ENCODE measurements at regions not wholly inside any gene's neighbourhood (a gene's known extent, or its start where the extent isn't known, plus 50 kb on each side); places are given as distances from the start of the nearest gene placed in this dataset.
A peak's percentile ranks its signal among the peaks of the same experiment; 100 is the strongest.

DNA sequence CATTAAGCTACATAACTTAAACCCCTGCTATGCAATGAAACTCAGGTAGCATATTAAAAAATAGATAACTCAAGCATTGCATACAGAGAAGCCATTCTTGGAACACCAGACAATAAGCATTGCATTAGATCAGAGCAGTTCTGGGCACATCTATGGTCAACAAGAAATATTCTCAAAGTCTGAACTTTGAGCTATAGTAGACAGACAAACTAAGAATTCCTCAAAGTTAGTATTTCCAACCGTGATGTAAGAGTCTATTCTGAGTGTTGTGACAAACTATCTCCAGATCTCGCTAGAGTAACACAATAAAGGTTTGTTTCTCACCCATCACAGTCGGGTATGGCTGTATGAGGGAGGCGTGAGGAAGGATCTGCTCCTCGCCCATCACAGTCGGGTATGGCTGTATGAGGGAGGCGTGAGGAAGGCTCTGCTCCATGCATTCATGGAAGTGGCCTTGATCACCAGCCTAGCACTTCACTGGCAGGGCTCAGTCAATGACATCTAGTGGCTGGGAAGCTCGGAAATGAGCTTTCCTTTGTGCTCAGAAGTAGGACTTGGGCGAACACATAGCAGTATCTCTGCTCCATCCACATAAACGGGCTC, 61.6 kb upstream of the ANKRD1 start:
- Histone ChIP-seq H3K4me3 (ENCODE audit: low read depth in 1 of 2, low read length in 2 of 2) (no peak overlapping the region; a peak in 1 of 4 replicates), H4K20me1 (ENCODE audit: insufficient read depth, low read length) (no peaks in the 10 kb centered on the region), H3K27ac (ENCODE audit: low read length) (peak overlapping the region; percentile 99), H3K79me2 (ENCODE audit: insufficient read depth, low read length) (peaks cover 27% of the 10 kb centered on the region), H3K4me2 (ENCODE audit: insufficient read depth, low read length) (no peak overlapping the region; the same call in 1 of the 2 replicates), H2AFZ (ENCODE audit: low read depth, low read length) (no peak overlapping the region), H3K9me3 (ENCODE audit: insufficient read depth, low read length, severe bottlenecking) (no peaks in the 10 kb centered on the region), H3K4me1 (ENCODE audit: insufficient read depth, low read length) (peaks cover 95% of the 10 kb centered on the region), H3K27me3 (ENCODE audit: insufficient read depth, low read length, poor library complexity) (no peaks in the 10 kb centered on the region), H3K36me3 (ENCODE audit: insufficient read depth, low read length) (peaks cover 14% of the 10 kb centered on the region), H3K9ac (ENCODE audit: low read depth, low read length) (peak overlapping the region; percentile 76)
- DNase-seq (peak; percentile 22), ATAC-seq (ENCODE audit: insufficient read depth, low read depth) (no peak)
- no peak for TF ChIP-seq EZH2 (IDR thresholded peaks at IDR 0.05; ENCODE audit: borderline replicate concordance, low read depth, low read length, severe bottlenecking)
- TF ChIP-seq, protein P1, sequence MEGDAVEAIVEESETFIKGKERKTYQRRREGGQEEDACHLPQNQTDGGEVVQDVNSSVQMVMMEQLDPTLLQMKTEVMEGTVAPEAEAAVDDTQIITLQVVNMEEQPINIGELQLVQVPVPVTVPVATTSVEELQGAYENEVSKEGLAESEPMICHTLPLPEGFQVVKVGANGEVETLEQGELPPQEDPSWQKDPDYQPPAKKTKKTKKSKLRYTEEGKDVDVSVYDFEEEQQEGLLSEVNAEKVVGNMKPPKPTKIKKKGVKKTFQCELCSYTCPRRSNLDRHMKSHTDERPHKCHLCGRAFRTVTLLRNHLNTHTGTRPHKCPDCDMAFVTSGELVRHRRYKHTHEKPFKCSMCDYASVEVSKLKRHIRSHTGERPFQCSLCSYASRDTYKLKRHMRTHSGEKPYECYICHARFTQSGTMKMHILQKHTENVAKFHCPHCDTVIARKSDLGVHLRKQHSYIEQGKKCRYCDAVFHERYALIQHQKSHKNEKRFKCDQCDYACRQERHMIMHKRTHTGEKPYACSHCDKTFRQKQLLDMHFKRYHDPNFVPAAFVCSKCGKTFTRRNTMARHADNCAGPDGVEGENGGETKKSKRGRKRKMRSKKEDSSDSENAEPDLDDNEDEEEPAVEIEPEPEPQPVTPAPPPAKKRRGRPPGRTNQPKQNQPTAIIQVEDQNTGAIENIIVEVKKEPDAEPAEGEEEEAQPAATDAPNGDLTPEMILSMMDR (IDR thresholded peaks at IDR 0.05; ENCODE audit: borderline replicate concordance, extremely low read depth, low read length, poor library complexity, severe bottlenecking), result no peak

DNA sequence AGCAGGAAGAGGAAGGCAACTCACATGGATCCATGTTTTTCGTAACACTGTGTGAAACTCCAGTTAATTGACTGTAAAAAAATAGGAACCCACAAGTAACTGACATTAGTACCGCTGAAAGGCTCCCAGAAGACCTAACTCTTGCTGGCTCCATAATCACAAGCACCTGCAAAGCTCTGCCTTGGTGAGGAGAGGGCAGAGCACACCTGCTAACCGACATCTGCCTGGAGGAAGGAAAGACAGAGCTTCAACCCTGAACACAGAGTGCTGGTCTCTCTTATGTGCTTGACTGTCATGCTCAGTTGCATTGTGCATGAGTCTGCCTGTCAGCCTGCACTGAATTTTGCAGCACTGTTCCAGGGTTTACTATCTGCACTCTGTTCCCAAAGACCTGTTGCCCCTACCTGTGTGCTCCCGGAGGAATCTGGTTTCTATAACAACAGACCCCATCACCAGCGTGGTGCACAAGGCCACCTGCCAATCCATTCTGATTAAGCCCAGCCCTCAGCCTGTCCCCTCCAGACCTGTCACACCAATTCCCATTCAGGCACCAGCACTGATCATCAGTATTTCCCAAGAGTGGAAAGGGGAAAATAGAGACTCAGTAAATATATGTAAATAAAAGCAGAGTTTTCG, 63.1 kb upstream of the ANKRD1 start:
- no peak overlapping the region for H2AFZ ChIP-seq (ENCODE audit: low read depth, low read length)
- DNase-seq (peak; percentile 88), ATAC-seq (ENCODE audit: insufficient read depth, low read depth) (peak; percentile 84)
- H3K27me3 ChIP-seq (ENCODE audit: insufficient read depth, low read length, poor library complexity), result no peaks in the 10 kb centered on the region
- H3K36me3 ChIP-seq (ENCODE audit: insufficient read depth, low read length), result peaks cover 17% of the 10 kb centered on the region
- peaks cover 95% of the 10 kb centered on the region for H3K4me1 ChIP-seq (ENCODE audit: insufficient read depth, low read length)
- H3K9ac ChIP-seq (ENCODE audit: low read depth, low read length), result peak overlapping the region; percentile 76
- peak overlapping the region in 1 of 2 experiments; percentile 3; a peak in 1 of 4 replicates for H3K4me3 ChIP-seq (ENCODE audit: low read depth in 1 of 2, low read length in 2 of 2)
- no peaks in the 10 kb centered on the region for H3K9me3 ChIP-seq (ENCODE audit: insufficient read depth, low read length, severe bottlenecking)
- no peaks in the 10 kb centered on the region for H4K20me1 ChIP-seq (ENCODE audit: insufficient read depth, low read length)
- H3K27ac ChIP-seq (ENCODE audit: low read length), result peak overlapping the region; percentile 99
- no peak for TF ChIP-seq EZH2 (IDR thresholded peaks at IDR 0.05; ENCODE audit: borderline replicate concordance, low read depth, low read length, severe bottlenecking)
- TF ChIP-seq, protein P1 (IDR thresholded peaks at IDR 0.05; ENCODE audit: borderline replicate concordance, extremely low read depth, low read length, poor library complexity, severe bottlenecking), result no peak
- H3K79me2 ChIP-seq (ENCODE audit: insufficient read depth, low read length), result peaks cover 25% of the 10 kb centered on the region
- H3K4me2 ChIP-seq (ENCODE audit: insufficient read depth, low read length), result peak overlapping the region; percentile 47

DNA sequence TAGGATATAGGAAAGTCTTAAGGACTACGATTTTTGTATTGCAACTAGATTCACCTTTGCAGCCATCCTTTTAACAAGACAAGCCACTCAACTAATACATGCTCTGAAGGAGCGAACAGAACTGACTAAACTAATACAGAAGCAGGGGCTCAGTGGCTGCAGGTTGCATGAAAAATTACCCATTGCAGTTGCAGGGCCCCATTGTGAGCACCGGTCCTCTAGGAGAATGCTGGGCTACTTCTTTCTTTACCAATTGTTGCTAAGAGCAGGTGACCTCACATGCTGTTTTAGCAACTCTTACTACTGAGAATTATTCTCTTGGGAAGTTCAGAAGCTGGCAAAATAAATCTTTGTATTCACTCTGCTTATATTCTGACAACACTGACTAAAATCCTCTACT, 64.0 kb upstream of the ANKRD1 start:
- Histone ChIP-seq H2AFZ (ENCODE audit: low read depth, low read length) (no peak overlapping the region), H4K20me1 (ENCODE audit: insufficient read depth, low read length) (no peaks in the 10 kb centered on the region), H3K4me2 (ENCODE audit: insufficient read depth, low read length) (peak overlapping the region; percentile 47; the same call in 1 of the 2 replicates), H3K9ac (ENCODE audit: low read depth, low read length) (peak overlapping the region; percentile 76), H3K27me3 (ENCODE audit: insufficient read depth, low read length, poor library complexity) (no peaks in the 10 kb centered on the region), H3K79me2 (ENCODE audit: insufficient read depth, low read length) (peaks cover 18% of the 10 kb centered on the region), H3K27ac (ENCODE audit: low read length) (peak overlapping the region; percentile 99), H3K36me3 (ENCODE audit: insufficient read depth, low read length) (peaks cover 17% of the 10 kb centered on the region), H3K4me3 (ENCODE audit: low read depth in 1 of 2, low read length in 2 of 2) (peak overlapping the region in 1 of 2 experiments; percentile 1; a peak in 1 of 4 replicates), H3K9me3 (ENCODE audit: insufficient read depth, low read length, severe bottlenecking) (no peaks in the 10 kb centered on the region), H3K4me1 (ENCODE audit: insufficient read depth, low read length) (peaks cover 95% of the 10 kb centered on the region)
- DNase-seq, result peak; percentile 34
- no peak for ATAC-seq (ENCODE audit: insufficient read depth, low read depth)
- TF ChIP-seq, protein P1 (IDR thresholded peaks at IDR 0.05; ENCODE audit: borderline replicate concordance, extremely low read depth, low read length, poor library complexity, severe bottlenecking), result no peak
- no peak for TF ChIP-seq EZH2 (IDR thresholded peaks at IDR 0.05; ENCODE audit: borderline replicate concordance, low read depth, low read length, severe bottlenecking)
